Activated T-cell treated with anti-CD3 and anti-CD28 coated beads for 1 hour (primary cell): ENCODE measurements at regions not wholly inside any gene's neighbourhood (a gene's known extent, or its start where the extent isn't known, plus 50 kb on each side); places are given as distances from the start of the nearest gene placed in this dataset.

Source experiments
- DNase-seq: peaks from one replicate; pipeline ENCODE4 v3.0.0-alpha.2; 2020; ENCODE audit warnings: low read depth

- no peak for DNase-seq
These were observed 218.5 kb upstream of the MKLN1 start for GRCh38 chr7:131109011-131109758.

DNA sequence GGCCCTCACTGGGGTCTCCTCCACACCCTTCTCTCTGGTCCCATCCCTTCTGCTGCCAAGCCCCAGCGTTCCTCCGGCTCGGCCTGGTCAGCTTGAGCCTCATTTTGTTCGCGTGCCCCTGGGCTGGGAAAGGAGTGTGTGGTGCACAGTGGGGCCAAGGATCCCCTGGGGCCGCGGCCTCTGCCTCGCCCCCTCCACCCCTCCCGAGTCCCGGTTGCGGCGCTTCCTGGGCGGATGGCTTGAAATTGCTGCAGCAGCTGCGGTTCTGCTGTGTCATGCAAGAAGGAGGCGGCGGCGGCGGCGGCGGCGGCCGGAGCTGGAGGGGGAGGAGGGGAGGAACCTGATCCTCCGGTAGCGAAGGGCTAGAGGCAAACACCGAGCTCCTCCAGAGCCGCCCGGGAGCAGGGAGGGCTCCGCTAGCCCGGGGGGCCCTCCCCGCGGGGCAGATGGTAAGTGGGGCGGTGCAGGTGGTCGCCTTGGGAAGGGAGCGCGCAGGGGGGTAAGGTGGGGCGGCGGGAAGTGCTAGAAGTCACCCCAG, 217.8 kb upstream of the MKLN1 start:
- peak; percentile 60 for DNase-seq

GRCh38 chr7:131110297-131111080, 217.2 kb upstream of the MKLN1 start:
- no peak for DNase-seq

DNA sequence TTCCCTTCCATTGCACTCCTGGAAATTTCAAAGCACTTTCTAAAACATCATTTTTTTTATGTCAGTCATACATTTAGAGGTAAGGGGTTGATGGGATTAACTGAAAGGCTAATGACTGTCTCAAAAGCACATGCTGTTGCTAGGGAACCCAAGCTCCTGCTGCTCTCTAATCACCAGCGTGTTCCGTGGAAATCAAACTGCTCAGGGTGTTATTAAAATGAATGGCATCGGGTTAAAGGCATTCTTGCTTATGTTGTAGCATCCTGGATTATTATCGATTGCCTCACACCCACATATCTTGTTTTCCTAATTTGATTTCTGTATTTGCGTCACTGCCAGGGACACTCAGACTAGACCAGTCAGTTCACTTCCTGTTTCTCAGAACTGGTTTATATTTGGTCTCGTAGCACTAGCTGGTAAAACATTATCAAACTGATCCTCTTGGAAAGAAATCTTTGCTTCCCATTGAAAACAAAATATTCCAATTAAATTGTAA, 216.5 kb upstream of the MKLN1 start:
- DNase-seq: no peak

- no peak for DNase-seq
These were observed 215.9 kb upstream of the MKLN1 start for GRCh38 chr7:131111792-131112191.

DNA sequence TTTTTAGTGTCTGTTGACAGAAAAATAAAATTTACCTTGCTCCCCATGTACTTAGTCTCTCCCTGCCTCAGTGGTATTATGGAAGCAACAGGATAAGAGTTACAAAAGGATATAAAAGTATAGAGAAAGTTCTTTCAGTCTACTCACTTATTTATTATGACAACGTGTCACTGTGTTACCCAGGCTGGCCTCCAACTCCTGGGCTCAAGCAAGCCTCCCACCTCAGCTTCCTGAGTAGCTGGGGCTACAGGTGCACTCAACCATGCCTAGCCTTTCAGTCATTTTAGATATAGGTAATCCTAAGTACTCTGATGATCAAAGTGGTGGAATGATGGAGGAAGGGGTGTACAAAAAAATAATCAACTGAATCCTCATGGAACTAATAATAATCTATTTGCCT, 215.2 kb upstream of the MKLN1 start:
- DNase-seq: no peak

DNA sequence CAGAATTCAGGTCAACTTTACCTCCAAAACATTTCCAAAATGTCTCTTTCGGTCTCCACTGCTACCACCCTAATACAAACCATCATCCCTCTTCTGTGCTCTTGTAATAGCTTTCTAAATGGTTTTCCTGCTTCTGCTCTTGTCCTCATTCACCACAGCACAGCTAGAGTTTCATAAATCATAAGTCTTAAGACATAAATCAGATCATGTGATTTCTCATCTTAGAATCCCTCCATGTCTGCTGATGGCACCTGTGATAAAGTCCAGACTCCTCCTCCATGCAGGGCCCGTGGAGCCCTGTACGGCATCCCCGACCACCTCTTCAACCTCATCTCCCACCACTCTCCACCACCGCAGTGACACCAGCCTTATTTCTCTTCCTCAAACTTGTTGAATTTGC, 212.3 kb upstream of the MKLN1 start:
- DNase-seq: no peak

GRCh38 chr7:131117439-131117838, 210.2 kb upstream of the MKLN1 start:
- DNase-seq: no peak

DNA sequence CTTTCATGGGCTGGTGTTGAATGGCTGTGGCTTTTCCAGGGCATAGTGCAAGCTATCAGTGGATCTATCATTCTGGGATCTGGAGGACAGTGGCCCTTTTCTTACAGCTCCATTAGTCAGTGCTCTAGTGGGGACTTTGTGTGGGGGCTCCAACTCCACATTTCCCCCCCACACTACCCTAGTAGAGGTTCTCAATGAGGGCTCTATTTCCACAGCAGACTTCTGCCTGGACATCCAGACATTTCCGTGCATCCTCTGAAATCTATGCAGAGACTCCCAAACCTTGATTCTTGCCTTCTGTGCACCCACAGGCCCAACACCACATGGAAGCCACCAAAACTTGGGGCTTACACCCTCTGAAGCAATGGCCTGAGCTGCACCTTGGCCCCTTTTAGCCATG, 208.3 kb upstream of the MKLN1 start:
- no peak for DNase-seq

GRCh38 chr7:131122394-131122793, 205.3 kb upstream of the MKLN1 start:
- DNase-seq: no peak

DNA sequence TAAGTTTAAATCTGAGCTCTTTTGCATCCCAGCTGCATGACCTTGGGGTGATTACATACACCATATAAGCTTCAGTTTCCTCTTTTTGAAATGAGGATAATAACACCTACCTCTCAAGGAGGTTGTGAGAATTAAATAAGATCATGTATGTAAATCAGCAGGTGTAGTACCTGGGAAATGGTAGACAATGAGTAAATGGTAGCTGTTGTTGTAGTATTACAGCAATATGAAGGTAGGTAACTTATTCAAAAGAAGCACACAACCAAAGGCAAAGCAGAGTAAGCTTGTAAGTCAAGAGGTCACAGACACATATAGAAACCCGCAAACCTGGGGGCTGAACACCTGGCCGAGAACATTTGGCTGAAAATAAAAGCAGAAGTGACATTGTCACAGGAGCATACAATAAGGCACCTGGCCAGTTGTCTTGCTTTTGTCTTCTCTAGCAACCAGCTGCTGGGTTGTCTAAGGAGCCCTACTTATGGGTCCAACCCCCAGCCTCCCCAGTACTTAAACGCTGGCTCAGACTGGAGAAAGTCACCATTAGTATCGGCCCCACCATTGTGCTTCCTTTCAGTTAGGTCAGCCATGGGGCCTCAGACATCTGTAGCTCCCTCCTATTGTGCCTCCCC, 203.6 kb upstream of the MKLN1 start:
- no peak for DNase-seq

GRCh38 chr7:131124867-131125266, 202.8 kb upstream of the MKLN1 start:
- DNase-seq: no peak

- DNase-seq: no peak
These were observed 197.4 kb upstream of the MKLN1 start for GRCh38 chr7:131130324-131130723.

GRCh38 chr7:131131012-131131745, 196.5 kb upstream of the MKLN1 start:
- no peak for DNase-seq

DNA sequence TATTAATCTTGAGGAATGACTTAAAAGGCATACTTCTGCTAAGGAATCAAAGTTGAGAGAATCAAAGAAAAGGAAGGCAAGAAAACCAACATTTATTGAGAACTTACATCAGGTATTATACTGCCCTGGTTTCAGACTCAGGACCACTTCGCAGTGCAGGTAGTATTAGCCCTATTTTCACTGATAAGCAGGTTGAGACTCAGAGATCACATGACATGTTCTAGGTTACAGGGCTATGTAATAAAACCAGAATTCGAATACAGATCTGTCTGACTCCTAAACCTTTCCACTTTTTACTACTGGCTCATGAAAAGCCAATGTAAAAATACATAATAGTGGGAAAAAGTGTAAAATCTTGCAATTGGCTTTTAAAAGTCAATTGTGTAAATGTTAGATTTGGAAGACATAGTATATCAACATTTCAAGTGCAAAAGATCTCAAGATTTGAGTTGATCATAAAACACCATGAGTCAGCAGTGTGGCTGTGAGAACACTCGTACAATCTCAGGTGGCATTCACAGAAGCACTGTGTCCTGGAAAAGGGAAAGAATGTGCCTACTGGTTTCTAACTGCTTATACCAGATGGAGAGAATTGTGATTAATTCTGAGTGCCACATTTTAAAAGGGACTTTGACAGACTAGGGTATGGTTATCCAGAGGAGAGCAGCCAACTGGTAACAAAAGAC, 195.8 kb upstream of the MKLN1 start:
- no peak for DNase-seq

DNA sequence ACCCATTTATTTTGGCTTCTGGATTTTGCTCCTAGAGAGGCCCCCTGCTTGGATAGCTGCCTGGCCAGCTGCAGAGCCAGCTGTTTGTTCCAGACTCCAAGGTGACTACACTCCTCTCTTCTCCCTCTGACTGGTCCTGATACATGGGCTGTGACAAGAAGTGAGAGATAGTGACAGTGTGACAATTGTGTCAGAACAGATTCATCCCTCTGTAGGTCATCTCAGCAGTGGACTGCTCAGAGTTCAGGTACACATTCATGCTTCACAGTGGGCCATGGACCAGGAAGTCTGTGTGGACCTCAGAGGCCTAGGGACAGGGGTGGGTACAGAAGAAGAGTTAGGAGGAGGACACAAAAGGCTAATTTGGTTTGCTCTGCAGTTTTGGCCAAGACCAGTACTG, 188.2 kb upstream of the MKLN1 start:
- no peak for DNase-seq

DNA sequence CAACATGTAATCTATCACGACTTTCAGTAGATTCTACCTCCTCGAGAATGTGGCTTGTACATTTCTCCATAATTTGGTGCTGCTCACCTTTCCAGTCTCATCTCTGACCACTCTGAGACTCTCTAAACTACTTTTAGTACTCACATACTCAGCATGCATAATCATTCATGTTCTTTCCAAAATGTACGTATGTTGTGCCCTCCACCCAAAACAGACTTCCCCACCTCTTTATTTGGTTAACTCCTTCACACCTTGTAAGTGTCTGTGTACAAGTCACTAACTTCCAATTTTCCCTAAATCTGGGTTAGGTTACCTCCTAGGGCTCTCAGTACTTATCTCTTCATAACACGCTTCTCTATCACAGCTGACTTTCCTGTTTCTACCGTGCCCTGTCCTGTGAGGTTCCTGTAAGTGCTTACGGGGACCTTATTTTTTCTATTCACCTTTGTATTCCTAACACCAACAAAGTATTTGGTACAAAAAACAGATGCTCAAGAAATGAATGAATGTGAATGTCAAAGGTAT, 186.2 kb upstream of the MKLN1 start:
- DNase-seq: no peak

GRCh38 chr7:131143869-131144268, 183.8 kb upstream of the MKLN1 start:
- no peak for DNase-seq

DNA sequence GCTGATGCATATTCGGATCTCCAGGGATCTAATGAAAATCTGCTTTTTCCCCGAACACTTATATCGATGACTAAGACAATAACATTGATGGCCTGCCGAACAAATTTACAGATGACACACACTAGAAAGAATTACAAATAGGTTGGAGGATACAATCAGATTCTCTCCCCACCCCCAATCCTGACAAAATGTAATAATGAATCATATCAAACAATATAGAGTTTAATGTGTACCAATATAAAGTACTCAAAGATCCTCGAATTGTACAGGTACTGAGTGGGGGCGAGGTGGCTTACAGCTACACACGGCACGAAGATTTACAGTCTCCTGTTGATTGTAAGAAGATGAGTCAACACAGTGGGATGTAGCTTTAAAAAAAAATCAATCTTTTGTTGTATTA, 182.7 kb upstream of the MKLN1 start:
- no peak for DNase-seq

GRCh38 chr7:131145770-131146169, 181.9 kb upstream of the MKLN1 start:
- DNase-seq: no peak

DNA sequence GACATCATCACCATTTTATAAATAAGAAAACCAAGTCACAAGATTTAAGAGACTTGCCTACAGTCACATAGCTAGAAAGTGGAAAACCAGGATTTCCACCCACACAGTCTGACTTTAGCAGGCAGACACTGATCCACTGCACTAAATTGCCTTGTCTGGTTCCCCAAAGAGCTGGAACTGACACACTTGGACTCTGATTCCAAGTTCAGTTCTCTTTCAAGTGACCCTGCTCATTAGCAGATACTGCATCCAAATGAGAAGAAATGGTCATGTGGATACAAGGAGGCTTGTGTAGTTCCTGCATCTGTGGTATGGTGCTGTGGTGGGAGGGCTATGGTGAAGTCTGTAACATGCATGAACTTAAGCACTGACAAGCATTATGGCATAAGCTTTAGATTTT, 180.1 kb upstream of the MKLN1 start:
- DNase-seq: no peak
